ENCODE measurements at regions not wholly inside any gene's neighbourhood (a gene's known extent, or its start where the extent isn't known, plus 50 kb on each side); places are given as distances from the start of the nearest gene placed in this dataset.

DNA sequence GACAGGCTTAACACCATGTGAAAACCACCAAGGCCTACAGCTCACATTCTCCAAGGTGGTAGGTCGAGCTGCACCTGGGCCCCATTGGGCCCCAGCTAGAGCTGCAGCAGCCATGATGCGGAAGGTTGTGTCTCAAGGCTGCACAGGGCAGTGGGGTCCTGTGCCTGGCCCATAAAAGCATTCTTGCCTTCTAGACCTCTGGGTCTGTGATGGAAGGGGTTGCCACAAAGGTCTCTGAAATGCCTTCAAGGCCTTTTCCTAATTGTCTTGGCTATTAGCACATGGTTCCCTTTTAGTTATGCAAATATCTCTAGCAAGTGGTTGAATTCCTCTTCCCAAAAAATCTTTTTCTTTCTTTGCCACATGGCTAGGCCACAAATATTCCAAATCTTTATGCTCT, 52.5 kb upstream of the C11orf58 start:
- ChIA-PET CTCF (no interaction called here), POLR2A (no interaction called here)

- POLR2A ChIA-PET = no interaction called here
- CTCF ChIA-PET = no interaction called here
Measured at GRCh38 chr11:16678466-16679116, 59.9 kb upstream of the C11orf58 start.

DNA sequence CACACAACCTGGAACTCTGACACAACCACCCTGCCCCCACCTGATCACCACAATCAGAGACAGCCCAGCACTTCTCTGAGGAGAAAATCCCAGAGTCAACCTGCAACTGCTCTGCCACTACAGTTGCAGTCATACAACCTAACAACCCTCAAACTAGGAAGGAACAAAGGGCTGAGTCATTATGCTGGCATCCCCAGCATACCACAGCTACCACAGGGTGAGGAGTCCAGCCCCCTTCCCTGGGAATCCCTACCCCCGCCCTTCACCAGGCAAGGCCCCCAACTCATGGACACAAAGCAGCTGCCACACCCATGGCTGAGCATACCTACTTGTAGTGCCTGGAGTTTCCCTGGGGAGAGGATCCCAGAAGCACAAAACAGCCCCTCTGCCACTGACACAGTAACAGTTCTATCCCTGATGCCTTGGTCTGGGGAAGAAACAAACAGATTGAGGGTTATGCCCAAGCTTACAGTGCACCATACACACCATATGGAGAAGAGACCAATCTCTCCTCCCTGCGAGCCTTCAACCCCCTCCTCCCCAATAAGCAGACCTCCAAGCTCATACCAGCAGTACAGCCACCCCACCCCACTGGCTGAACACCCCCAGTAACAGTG, 68.5 kb upstream of the C11orf58 start:
- ChIA-PET CTCF (no interaction called here), POLR2A (no interaction called here)

DNA sequence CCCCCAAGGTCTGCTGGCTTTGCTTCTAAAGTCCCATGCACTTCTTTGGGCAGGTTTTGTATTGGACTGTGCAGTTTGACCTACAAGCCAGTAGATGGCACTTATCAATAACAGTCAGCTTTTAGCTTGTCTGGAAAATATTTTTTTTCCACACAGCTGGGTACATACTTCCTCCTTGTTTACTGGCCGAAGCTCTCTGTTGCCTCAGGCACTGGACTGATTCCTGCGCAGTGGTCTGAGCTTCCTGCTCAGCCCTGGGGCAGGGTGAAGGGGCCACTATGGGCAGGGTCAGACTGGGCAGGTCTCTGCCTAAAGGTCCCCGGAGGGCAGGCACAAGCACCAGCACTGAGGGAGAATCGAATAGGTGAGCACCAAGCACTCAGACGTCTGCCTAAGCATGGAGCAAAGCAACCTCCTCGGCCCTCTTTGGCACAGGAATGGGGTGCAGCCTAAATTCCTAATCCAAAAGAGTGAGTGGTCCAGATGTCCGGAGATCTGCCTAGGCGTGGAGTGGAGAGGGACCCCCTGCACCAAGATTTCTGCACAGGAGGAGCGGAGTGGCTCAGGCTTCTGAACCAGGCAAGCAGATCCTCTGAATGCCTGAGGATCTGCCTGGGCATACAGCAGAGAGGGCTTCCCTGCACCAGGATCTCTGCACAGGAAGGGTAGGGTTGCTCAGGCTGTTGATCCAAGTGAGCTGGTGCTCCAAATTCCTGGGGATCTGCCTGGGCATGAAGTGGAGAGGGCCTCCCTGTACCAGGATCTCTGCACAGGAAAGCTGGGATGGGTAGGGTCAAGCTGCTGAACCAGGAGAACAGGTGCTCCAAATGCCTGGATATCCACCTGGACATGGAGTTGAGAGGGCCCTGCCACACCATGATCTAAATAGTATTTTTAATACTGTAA, 105.9 kb upstream of the C11orf58 start:
- POLR2A ChIA-PET = no interaction called here
- CTCF ChIA-PET = no interaction called here

GRCh38 chr11:16630651-16631050, 107.8 kb upstream of the C11orf58 start:
- ChIA-PET POLR2A (no interaction called here), CTCF (no interaction called here)

GRCh38 chr11:16618431-16618830, 120.0 kb upstream of the C11orf58 start:
- POLR2A ChIA-PET = no interaction called here
- CTCF ChIA-PET = no interaction called here

DNA sequence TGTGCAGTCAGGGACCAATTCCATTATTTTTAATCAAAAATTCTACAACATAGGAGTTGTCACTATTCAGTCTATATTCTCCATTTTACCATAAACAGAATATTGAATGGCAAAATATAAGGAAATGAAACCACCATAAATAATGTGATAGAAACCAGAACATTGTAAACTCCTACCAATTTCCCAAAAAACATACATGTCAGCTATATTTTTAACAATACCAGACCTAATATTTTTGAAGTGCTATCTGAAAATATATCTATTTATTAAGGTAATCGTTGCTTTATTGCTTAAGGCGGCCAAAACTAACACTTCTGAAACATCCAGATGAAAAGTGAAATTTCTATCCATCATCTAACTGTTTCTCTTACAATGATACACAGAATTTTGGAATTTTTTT, 123.0 kb upstream of the C11orf58 start:
- ChIA-PET POLR2A (no interaction called here), CTCF (no interaction called here)

DNA sequence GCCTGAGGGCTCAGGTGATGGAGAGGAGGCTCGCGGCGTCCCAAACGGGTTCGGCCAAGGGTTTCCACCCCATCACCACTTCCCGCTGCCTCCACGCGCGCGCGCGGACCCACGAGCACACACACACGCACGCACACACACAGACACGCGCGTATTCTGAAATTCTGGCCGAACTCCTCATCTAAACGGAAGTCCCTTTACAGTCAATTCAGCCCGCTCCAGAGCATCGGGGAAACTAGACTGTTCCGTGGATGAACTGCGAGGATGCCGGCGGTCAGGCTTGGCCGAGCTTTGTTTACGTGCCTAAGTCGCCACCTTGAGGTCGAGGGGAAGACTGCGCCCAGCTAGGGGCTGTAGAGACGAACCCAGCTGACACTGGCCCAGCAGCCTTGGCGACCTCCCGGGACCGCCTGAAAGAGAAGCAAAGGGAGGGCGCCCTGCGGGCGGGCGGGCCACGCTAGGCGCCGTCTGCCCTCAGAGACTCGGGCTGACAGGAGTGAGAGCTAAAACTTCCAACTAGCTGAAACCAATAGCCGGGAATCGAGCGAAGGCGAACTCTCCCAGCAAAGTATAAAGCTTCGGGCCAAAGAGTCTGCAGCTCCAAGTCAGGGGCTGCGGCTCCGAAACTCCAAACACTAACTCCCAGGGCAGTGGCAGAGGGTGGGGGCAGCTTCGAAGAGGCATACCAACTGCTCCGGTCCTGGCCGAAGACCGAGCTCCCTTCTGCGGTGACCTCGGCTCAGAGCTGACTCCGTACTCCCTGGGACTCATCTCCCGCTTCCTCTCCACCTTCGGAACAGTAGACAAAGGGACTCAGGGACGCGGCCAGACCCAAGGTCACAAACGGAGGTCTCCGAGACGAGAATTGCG, 124.7 kb upstream of the C11orf58 start:
- ChIA-PET POLR2A (no interaction called here), CTCF (interaction anchor here (1.2 to 1.4 kb wide), 2 partner anchors 9 to 964 kb away, joined by 3 to 6 read pairs; no protein-coding TSS in a partner anchor)

- POLR2A ChIA-PET = no interaction called here
- CTCF ChIA-PET = interaction anchor here (1.4 kb wide), 1 partner anchor 8 kb away, joined by 6 read pairs; no protein-coding TSS in a partner anchor
Measured at GRCh38 chr11:16613262-16613511, 125.3 kb upstream of the C11orf58 start.

DNA sequence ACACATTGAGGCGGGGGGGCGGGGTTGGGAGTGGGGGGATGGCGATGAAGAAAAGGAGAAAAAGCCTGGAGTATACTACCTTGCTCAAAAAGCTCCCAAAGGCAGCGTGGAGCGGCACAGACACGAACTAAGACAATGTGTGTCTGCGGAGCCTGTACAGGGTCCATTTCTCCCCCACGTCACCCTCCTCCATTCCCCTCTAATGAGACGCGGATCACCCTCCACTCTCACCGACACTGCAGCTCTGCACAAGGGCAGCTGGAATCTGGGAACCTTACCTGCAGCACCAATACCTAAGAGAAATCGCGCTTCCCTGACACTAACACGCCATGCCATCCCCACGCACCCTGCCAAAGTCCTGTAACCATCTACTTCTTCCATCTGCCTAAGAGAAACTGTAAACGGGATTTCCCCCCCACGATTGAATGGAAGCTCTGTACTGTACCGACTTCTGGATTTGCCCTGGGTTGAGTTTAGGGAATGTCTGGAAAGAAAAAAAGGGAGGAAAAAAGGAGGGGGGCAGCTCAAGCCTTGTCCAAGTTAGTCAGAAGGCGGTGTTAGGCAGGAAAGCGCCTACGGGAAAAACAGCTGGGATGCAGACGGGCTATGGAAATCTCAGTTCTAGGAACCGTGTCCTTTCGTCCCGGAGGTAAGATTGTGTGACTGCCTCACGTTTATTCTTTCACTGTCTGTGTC, 125.7 kb upstream of the C11orf58 start:
- POLR2A ChIA-PET = no interaction called here
- CTCF ChIA-PET = no interaction called here

- ChIA-PET CTCF (no interaction called here), POLR2A (no interaction called here)
Measured at GRCh38 chr11:16611926-16612565, 126.4 kb upstream of the C11orf58 start.

DNA sequence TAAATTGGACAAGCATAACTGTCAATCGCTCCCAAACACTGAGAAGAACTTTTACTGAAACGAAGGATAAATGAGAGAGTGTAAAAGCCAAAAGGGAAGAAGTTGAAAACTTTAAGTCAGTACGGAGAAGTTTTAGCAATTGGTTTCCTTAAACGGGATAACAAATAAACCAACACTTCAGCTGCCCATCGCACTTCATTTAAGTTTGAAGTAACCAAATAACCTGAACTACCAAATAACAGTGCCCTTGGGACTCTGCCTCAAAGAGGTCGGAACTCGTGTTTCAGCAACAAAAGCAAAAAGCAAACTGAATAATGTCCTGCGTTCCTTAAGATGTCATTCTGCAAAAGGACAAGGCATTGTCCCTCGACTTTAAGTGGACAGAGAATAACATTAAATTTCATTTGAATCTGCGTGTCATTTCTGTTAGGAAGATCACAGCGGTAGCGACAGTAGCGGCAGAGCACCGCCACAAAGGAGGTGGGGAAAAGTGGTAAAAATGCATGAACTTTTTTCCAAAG, 127.0 kb upstream of the C11orf58 start:
- POLR2A ChIA-PET = no interaction called here

DNA sequence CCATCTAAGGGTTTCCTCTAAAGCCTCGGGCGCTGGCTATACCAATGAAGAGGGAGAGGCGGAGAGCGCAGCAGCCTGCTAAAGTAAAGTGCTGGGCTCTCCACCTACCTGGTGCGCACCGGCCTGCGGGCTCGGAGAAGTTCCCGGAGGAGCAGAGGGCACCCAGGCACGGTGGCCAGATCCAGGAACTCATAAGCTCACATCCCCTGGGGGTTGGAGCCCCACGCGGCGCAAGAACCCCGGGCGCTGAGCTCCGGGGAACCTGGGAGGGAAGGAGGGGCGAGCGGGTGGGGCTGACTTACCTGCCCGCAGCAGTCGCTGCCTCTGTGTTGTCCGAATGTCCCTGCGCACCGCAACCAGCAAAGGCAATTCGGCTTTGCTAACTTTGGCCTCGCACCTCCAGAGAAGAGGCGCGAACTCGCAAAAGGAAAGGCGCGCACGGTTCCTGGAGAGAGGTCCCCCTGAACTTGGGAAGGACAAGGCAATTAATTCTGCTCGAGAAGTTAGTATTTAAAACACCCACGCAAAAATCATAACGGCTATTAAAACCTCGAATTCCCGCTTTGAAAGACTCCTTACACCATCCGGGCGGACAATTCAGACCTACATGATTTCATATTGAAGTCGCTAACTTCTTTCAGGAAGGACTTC, 127.6 kb upstream of the C11orf58 start:
- ChIA-PET CTCF (no interaction called here), POLR2A (no interaction called here)

More for the DNA sequence above, 127.0 kb upstream of the C11orf58 start:
- CTCF ChIA-PET = no interaction called here

GRCh38 chr11:16610213-16610737, 128.2 kb upstream of the C11orf58 start:
- ChIA-PET CTCF (no interaction called here), POLR2A (interaction anchor here (0.6 kb wide), 1 partner anchor 335 kb away, joined by 6 read pairs; no protein-coding TSS in a partner anchor)

DNA sequence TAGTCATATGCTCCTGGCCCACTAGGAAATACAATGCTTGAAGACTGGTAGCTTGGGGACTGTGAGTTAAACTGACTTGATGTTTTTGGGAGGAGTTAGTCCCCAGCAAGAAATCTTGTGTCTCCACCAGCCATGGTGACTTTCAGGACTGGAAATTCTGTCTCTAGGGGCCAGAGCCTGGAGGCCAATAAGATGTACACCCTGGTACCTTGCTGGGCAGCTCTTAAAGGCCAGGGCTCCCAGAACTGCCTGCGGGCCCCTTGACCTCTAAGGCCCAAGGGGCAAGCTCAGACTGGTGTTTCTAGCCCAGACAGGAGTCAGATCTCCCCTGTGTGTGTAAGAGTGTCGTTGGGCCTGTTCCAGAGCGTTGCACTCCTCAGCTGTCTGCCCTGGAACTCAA, 128.7 kb upstream of the C11orf58 start:
- CTCF ChIA-PET = no interaction called here
- POLR2A ChIA-PET = interaction anchor here (0.6 kb wide), 1 partner anchor 335 kb away, joined by 6 read pairs; no protein-coding TSS in a partner anchor

GRCh38 chr11:16607675-16608644, 130.5 kb upstream of the C11orf58 start:
- ChIA-PET POLR2A (no interaction called here), CTCF (no interaction called here)

Measured in activated CD8-positive, alpha-beta memory T cell treated with anti-CD3 and anti-CD28 coated beads for 36 hours (primary cell).